GM21619 (cell line): ENCODE measurements at regions not wholly inside any gene's neighbourhood (a gene's known extent, or its start where the extent isn't known, plus 50 kb on each side); places are given as distances from the start of the nearest gene placed in this dataset.
"Not testable (repeated sequence)": the region's sequence is repeated elsewhere in the genome, so short reads cannot be mapped to it uniquely, and the experiment has no call there.

ENCODE experiments used
- ATAC-seq: cut with Tn5 transposase; IDR thresholded peaks from one replicate; pipeline ENCODE4 v1.9.1; 2021; ENCODE audit not compliant: unreplicated experiment

DNA sequence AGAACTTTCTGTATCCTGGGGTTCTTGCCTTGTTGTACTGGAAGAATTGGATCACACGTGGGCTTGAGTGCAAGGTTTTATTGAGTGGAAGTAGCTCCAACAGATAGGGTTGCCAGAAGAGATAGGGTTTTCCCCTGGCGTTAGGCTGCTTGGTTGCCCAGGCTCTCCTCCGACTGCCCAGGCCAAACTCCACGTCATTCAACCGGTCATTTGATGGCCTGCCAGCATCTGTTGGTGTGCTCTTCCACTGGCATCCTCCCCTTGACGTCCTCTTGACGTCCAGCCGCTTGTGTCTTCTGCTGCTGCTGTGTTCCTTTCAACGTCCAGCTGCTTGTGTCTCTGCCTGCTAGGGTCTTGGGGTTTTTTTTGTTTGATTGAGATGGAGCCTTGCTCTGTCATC, 111.2 kb upstream of the XIST start:
- ATAC-seq, result no peak

DNA sequence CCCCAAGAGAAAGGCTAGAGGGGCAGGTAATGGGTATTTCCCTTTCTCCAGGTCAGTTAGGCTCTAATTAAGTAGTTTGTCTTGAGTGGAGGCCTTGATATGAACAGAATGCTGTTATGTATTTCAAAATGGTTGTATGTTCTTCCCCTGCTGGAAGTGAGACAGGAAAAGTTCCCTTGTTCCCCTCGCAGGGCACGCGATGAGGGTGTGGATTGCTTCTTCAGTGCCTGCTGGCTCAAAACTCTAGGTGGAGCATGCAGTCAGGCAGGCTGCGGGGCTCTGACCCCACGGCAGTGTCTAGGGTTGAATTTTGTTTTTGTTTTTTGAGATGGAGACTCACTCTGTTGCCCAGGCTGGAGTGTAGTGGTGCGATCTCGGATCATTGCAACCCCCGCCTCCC, 110.4 kb upstream of the XIST start:
- ATAC-seq, result no peak

DNA sequence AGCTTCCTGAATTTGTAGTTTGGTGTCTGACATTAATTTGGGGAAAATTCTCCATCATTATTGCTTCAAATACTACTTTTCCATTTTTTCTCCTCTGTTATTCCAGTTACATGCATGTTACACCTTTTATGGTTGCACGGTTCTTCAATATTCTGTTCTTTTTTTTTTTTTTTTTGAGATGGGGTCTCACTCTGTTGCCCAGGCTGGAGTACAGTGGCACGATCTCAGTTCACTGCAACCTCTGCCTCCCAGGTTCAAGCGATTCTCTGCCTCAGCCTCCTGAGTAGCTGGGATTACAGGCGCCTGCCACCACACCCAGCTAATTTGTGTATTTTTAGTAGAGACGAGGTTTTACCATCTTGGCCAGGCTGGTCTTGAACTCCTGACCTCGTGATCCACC, 109.4 kb upstream of the XIST start:
- ATAC-seq, result not testable (repeated sequence)

DNA sequence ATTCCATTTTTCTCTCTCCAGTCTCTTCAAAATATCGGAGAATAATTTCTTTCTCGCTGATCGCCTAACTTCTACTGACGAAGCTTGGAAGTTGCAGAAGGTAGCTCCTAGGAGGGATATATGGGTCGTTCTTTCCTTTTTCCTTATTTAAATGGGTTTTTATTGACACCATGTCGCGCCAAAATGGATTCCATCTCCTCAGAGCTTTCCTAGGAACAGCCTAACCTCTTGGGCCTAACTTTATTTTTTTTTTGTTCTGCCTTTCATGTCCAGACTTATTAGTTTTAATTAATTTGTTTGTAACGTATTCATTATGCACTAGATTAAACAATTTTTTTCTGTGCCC, 92.0 kb upstream of the XIST start:
- ATAC-seq, result no peak

DNA sequence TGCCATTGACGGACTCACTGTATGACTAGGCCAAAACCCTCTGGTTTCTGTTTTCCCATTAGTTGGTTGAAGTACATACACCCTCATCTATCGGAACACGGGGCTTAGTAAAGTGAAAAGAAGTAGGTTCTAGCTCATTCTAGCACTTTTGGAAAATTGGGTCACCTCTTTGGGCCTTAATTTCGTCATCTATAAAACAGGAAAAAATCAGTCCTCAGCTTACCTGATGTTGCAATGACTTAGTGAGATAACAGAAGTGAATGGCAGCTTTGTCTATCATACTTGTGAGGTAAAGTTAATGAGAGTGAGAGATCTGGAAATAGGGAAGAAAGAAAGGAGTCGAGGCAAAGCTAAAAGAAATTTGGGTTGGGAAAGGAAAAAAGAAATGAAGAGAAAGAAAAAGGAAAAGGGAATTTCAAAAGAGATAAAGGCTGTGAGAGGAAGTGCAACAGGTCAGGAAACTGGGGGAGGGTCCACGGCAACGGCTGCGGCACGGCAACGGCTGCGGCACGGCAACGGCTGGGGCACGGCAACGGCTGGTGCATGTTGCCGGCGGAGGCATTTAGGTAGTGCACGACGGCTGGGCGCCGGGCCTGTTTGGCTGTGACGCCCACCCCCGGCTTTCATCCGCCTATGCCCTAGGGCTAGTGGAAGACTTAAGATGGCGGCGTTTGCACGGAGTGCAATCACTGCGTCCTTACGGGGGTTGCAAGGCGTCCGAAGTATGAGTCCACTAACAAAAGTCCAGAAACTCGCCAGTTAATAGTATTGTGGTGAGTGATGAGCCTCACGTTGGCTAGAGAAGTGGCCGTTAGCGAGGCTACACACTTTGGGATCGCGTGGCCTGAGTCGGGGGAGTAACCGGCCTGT, 91.4 kb upstream of the XIST start:
- peak; percentile 100 for ATAC-seq

DNA sequence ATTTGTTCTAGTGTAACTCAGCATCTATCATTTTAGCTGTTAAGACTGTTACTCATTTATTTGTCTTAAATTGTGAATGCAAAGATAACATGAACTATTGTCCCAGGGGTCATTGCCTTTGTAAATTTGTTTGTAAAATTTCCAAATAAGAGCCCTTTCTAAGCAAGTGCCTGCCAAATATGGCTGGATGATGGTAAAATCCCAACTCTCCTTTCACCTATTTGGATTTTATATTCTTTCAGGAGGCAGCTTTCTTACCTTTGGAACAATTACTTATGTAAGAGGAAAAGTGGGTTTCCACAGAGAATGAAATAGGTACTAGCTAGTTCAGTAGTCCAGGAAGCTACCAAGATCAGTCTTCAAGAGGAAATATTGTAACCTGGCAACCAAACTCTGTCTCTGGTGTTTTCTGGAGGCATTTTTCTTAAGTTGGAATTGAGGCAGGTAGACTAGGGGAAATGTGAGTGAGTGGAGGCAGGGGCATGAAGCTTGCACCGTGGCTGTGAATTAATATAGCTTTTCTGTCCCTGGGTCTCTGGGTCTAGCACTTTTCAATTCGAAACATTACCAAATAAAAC, 88.5 kb upstream of the XIST start:
- ATAC-seq, result no peak

DNA sequence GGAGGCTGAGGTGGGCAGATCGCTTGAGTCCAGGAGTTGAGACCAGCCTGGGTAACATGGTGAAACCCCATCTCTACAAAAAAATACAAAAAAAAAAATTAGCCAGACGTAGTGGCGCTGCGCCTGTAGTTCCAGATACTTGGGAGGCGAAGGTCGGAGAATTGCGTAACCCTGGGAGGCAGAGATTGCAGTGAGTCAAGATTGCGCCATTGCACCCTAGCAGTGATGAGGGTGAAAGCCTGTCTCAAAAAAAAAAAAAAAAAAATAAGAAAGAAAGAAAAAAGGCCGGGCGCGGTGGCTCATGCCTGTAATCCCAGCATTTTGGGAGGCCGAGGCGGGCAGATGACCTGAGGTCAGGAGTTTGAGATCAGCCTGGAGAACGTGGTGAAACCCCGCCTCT, 85.3 kb upstream of the XIST start:
- not testable (repeated sequence) for ATAC-seq

DNA sequence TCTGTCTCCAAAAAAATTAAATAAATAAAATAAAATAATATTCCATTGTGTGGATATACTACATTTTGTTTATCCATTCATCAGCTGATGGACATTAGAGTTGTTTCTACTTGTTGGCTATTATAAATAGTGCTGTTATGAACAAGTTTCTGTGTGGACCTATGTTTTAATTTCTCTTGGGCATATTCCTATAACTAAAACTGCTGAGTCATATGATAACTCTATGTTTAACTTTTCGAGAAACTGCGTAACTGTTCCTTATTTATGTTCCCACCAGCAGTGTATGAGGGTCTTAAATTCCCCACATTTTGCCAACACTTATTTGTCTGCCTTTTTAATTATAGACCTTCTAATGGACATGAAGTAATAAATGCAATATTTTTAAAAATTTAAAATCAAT, 80.0 kb upstream of the XIST start:
- ATAC-seq, result no peak

DNA sequence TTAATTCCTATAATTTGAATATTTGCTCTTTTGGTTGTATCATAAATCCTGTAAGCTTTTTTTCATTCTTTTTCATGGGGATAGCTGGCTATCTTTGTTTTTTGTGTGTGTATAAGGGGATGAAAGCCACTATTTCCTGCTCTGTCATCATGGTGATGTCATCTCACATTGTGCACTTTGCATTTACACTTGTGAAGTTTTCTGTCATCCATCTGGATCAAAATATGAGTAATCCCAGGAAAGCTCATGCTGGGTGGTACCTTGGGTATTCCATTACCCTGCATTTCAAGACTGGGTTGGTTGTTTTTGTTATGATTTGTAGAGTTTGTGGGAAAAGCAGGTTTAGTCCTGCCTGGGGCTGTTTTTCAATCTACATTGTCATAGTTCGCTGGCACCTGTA, 77.8 kb upstream of the XIST start:
- ATAC-seq, result no peak

DNA sequence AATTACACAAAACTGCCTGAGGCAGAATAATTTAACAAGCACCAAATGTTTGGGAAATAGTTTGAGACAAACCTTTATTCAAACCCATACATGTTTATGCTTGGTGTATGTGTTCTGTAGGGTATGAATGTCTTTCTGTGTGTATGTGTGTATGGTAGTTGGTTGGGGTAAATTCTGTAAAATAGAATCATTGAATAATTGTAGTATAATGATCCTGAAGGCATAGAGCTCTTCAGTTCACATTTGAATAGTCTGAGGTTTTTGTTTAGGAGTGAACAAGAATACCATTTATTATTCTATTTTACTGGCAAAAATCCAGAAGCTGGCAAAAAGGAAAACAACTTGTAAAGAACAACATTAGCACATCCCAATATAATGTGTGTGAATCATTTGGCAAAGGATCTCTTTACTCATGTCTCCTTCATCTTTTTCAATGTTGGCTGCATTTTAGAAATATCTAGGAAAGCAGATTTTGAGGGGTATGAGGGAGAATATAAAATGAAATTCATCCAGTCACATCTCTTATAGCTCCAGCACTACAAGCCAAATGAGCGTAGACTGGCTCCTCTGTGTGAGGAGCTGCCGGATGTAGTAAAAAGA, 70.4 kb upstream of the XIST start:
- no peak for ATAC-seq

DNA sequence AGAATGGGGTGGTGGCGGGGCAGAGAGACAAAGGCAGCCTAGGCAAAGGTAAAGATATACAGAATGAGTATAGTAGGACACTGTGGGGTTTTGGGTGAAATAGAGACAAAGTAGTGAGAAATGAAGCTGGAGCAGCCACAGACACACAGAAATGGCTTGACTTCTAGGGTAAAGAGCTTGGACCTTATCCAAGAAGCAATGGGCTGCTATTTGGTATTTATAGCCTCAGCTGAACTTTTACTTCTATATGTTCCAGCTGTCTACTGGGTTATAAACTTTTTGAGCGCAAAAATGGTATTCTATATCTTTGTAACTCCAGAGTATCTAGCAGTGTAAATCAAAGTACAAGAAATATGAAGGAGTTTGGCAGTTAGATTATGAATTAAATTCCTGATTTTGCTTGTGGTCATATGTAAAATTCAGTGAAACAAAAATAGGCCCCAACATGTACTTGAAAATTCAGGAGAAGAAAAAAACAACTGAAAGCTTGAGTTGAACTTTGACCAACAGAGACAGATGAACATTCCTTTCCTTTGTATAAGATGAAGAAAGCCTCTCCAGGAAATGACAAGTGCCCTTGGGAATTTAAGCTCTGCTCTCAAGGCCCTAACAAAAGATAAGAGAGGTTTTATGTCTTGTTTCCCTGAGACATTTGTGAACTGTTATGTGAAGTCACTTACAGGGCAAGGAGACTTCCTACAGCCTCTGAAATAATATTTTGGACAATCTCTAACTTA, 64.6 kb upstream of the XIST start:
- ATAC-seq, result no peak

DNA sequence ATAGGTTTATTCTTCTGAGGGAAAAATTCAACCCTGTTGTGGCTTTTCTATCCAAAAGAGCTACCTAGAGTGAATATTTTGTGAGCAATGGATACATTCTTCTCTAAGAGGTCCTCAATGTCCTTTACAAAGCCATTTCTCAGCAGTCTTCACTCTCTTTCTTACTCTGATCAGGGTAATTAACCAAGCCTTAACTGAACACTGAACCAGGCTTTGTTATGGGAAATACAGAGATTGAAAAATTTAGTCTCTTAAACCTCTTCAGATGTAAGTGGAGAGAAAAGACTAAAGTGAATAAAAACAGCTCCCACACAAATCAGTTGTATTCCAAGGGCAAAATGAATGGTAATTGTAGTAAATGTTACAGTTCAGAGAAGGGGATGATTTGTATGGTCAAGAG, 64.0 kb upstream of the XIST start:
- ATAC-seq, result no peak

DNA sequence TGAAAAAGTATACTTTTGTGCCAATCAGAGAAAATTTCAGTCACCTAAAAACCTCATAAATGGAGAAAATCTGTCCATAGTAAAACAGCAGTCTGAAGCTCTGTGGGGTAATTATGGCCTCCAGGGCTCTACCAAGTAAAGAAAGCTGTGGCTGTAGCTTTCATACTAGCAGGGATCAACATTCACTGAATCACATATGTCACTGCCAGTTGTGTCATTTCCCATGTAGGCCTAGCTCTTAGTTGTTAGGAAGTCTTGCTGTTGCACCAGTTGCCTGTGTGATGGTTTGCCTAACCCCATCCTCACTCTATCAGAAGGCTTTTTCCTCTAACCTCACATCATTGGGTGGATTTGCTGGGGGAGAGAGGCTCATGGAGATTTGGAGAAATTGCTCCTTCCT, 62.3 kb upstream of the XIST start:
- not testable (repeated sequence) for ATAC-seq

DNA sequence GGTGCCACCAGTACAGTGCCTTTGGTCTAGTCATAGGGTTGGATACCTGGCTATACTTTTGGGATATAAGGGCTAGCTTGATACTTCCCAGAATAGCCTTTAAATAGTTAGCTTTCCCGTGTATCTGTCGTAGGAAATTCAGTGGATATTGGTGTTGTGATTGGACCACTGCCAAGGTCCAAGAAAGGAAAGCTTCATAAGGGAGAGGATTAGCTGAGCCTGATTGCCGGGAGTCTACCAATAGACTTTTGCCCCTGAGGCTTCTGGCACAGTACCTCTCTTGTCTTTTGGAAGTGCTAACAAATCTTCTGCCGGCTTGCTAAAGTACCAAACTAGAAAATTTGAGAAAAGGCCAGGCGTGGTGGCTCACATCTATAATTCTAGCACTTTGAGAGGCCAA, 61.1 kb upstream of the XIST start:
- no peak for ATAC-seq

DNA sequence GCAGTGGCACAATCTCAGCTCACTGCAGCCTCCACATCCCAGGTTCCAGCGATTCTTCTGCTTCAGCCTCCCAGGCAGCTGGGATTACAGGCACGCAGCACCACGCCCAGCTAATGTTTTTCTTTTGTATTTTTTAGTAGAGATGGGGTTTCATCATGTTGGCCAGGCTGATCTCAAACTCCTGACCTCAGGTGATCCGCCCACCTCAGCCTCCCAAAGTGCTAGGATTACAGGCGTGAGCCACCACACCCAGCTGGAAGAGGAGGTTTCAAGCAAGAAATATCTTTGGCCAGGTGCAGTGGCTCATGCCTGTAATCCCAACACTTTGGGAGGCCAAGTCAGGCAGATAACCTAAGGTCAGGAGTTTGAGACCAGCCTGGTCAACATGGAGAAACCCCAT, 59.4 kb upstream of the XIST start:
- not testable (repeated sequence) for ATAC-seq

DNA sequence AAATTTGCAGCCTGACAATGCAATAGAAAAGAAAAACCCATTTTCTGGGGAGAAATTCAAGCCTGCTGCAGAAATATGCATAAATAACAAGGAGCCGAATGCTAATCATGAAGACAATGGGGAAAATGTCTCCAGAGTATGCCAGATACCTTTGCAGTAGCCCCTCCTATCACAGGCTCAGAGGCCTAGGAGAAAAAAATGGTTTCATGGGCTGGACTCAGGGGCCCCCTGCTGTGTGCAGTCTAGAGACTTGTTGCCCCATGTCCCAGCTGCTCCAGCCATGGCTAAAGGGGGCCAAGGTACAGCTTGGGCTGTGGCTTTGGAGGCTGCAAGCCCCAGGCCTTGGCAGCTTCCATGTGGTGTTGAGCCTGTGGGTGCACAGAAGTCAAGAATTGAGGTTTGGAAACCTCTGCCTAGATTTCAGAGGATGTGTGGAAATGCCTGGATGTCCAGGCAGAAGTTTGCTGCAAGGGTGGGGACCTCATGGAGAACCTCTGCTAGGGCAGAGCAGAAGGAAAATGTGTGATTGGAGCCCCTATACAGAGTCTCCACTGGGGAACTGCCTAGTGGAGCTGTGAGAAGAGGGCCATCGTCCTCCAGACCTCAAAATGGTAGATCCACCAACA, 53.3 kb upstream of the XIST start:
- not testable (repeated sequence) for ATAC-seq

DNA sequence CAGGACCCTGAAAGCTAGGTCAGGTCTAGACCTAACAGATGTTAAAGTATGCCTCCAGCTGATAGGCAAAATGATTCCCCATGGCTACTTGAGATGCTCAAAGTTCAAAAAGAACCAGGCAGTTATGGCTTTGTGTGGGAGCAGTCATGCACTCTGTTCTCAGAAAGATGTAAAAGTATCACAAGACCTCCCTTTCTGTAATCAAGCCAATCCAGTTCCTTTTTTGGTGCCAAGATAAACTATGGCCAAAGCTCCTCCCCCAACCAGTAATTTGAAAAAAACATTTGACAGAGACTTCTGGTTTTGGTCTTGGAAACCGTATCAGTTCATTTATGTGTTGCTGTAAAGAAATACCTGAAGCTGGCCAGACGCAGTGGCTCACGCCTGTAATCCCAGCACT, 51.4 kb upstream of the XIST start:
- no peak for ATAC-seq
